H1 (cell line): ENCODE measurements at regions not wholly inside any gene's neighbourhood (a gene's known extent, or its start where the extent isn't known, plus 50 kb on each side); places are given as distances from the start of the nearest gene placed in this dataset.

Source experiments
- CTCF ChIA-PET: fragments of 300-600 bp; sonication (Branson Sonifier 250); formaldehyde crosslinking; loops from one replicate; lab custom pipeline; 2021; ENCODE audit not compliant: partially characterized antibody; lab: Charles Lee
- POLR2A ChIA-PET: fragments of 300-600 bp; sonication (Branson Sonifier 250); formaldehyde crosslinking; loops from one replicate; lab custom pipeline; 2021; ENCODE audit warnings: inconsistent platforms; ENCODE audit not compliant: partially characterized antibody; lab: Charles Lee
- DNase-seq, 2 experiments: peaks; one replicate each; pipeline versions ENCODE4 v3.0.0 to v3.0.0-alpha.2; 2010 to 2022; ENCODE audit warnings: low spot score in 2 of 2, low read depth in 1 of 2, mixed read lengths in 1 of 2
- FAIRE-seq: peaks from 2 replicates; lab custom pipeline; 2011; peaks lifted over from hg19 to GRCh38; lab: Jason Lieb, UNC
- H2AFZ ChIP-seq: 2 replicates; pipeline ENCODE4 v1.8.1; 2012; ENCODE audit warnings: low read length, inconsistent platforms
- H2AK5ac ChIP-seq: 2 replicates; pipeline ENCODE4 v1.6.1; 2013; ENCODE audit warnings: low read depth, low read length
- H2BK120ac ChIP-seq: replicated peaks from 2 replicates; pipeline ENCODE3; 2013; ENCODE audit warnings: low read depth, low read length, inconsistent platforms
- H2BK12ac ChIP-seq: 2 replicates; pipeline ENCODE4 v1.6.1; 2013; ENCODE audit warnings: low read depth, low read length
- H2BK15ac ChIP-seq: 2 replicates; pipeline ENCODE4 v1.6.1; 2013; ENCODE audit warnings: low read length
- H2BK20ac ChIP-seq: 2 replicates; pipeline ENCODE4 v1.6.1; 2013; ENCODE audit warnings: low read length
- H2BK5ac ChIP-seq: 2 replicates; pipeline ENCODE4 v1.6.1; 2013; ENCODE audit warnings: low read depth, low read length
- H3K14ac ChIP-seq: 2 replicates; pipeline ENCODE4 v1.6.1; 2013; ENCODE audit warnings: inconsistent platforms; ENCODE audit not compliant: insufficient read length
- H3K18ac ChIP-seq: 2 replicates; pipeline ENCODE4 v1.6.1; 2013; ENCODE audit warnings: low read length; ENCODE audit errors: extremely low read depth
- H3K23ac ChIP-seq: 2 replicates; pipeline ENCODE4 v1.6.1; 2013; ENCODE audit warnings: inconsistent platforms; ENCODE audit not compliant: insufficient read length
- H3K23me2 ChIP-seq: 2 replicates; pipeline ENCODE4 v1.6.1; 2013; ENCODE audit warnings: low read depth, low read length
- H3K27ac ChIP-seq: 2 replicates; pipeline ENCODE4 v1.6.1; 2011; ENCODE audit warnings: low read depth, low read length, inconsistent platforms
- H3K27me3 ChIP-seq, 4 experiments: replicated peaks in 1 of 4; 1 replicate in 1 of 4; 2 replicates in 3 of 4; pipeline versions ENCODE4 v1.6.1 to v1.8.1; 2011 to 2013; ENCODE audit warnings: low read length in 3 of 4, mild to moderate bottlenecking in 3 of 4, inconsistent platforms in 2 of 4, mixed read lengths in 2 of 4, moderate library complexity in 1 of 4; ENCODE audit not compliant: control insufficient read depth in 3 of 4, insufficient read depth in 3 of 4; ENCODE audit errors: extremely low read depth in 1 of 4
- H3K36me3 ChIP-seq, 4 experiments: 2 replicates each; pipeline versions ENCODE4 v1.6.1 to v1.8.1; 2011 to 2013; ENCODE audit warnings: mild to moderate bottlenecking in 4 of 4, low read length in 3 of 4, moderate library complexity in 2 of 4, control low read depth in 1 of 4, inconsistent platforms in 1 of 4; ENCODE audit not compliant: insufficient read depth in 4 of 4, control insufficient read depth in 2 of 4
- H3K4ac ChIP-seq: replicated peaks from 2 replicates; pipeline ENCODE3; 2013; ENCODE audit warnings: low read length, low read depth, mixed read lengths, inconsistent platforms; ENCODE audit not compliant: insufficient read length
- H3K4me1 ChIP-seq, 4 experiments: replicated peaks in 1 of 4; 1 replicate in 1 of 4; 2 replicates in 3 of 4; pipeline versions ENCODE4 v1.6.1 to v1.8.1; 2011 to 2013; ENCODE audit warnings: low read length in 3 of 4, inconsistent platforms in 2 of 4, mixed read lengths in 1 of 4; ENCODE audit not compliant: insufficient read depth in 4 of 4, control insufficient read depth in 3 of 4
- H3K4me2 ChIP-seq, 2 experiments: 2 replicates each; pipeline versions ENCODE4 v1.6.1 to v1.8.1; 2011 to 2013; ENCODE audit warnings: low read depth in 2 of 2, low read length in 2 of 2, control low read depth in 1 of 2, inconsistent platforms in 1 of 2, mild to moderate bottlenecking in 1 of 2; ENCODE audit not compliant: insufficient read depth in 1 of 2
- H3K4me3 ChIP-seq, 4 experiments: fragments of 200-600, 300-600 bp in 1 of 4; sonication (generic), shearing (Covaris generic), sonication (Bioruptor Twin) in 1 of 4; 2 replicates each; pipeline versions ENCODE4 v1.5.1 to v1.8.1; 2011 to 2016; ENCODE audit warnings: low read length in 4 of 4, low read depth in 3 of 4, control low read depth in 2 of 4, inconsistent platforms in 2 of 4, mild to moderate bottlenecking in 2 of 4, mixed read lengths in 1 of 4, moderate library complexity in 1 of 4; ENCODE audit not compliant: insufficient read depth in 2 of 4; ENCODE audit errors: extremely low read depth in 1 of 4
- H3K56ac ChIP-seq: replicated peaks from 2 replicates; pipeline ENCODE3; 2013; ENCODE audit warnings: low read depth, mild to moderate bottlenecking, mixed read lengths, low read length, inconsistent platforms; ENCODE audit not compliant: insufficient read length
- H3K79me1 ChIP-seq: 2 replicates; pipeline ENCODE4 v1.6.1; 2013; ENCODE audit warnings: low read depth, low read length, control low read depth
- H3K79me2 ChIP-seq, 2 experiments: 2 replicates each; pipeline versions ENCODE4 v1.6.1 to v1.8.1; 2012 to 2013; ENCODE audit warnings: low read length in 2 of 2, mild to moderate bottlenecking in 2 of 2, inconsistent platforms in 1 of 2; ENCODE audit not compliant: insufficient read depth in 2 of 2, control insufficient read depth in 1 of 2
- H3K9ac ChIP-seq, 4 experiments: replicated peaks in 1 of 4; 1 replicate in 1 of 4; 2 replicates in 3 of 4; pipeline versions ENCODE4 v1.6.1 to v1.8.1; 2011 to 2013; ENCODE audit warnings: low read depth in 3 of 4, low read length in 3 of 4, control low read depth in 2 of 4, mild to moderate bottlenecking in 2 of 4, moderate library complexity in 2 of 4, inconsistent platforms in 1 of 4; ENCODE audit errors: extremely low read depth in 1 of 4
- H3K9me3 ChIP-seq, 2 experiments: 2 replicates each; pipeline versions ENCODE4 v1.6.1 to v1.8.1; 2012 to 2013; ENCODE audit warnings: mild to moderate bottlenecking in 2 of 2, moderate library complexity in 2 of 2, control low read depth in 1 of 2, inconsistent platforms in 1 of 2, low read depth in 1 of 2, low read length in 1 of 2, mixed read lengths in 1 of 2; ENCODE audit not compliant: insufficient read depth in 2 of 2
- H4K20me1 ChIP-seq, 2 experiments: replicated peaks in 1 of 2; 2 replicates each; pipeline versions ENCODE3 to v1.8.1; 2011 to 2013; ENCODE audit warnings: inconsistent platforms in 2 of 2, low read length in 2 of 2, mild to moderate bottlenecking in 1 of 2; ENCODE audit not compliant: insufficient read depth in 2 of 2, control insufficient read depth in 1 of 2
- H4K5ac ChIP-seq: 2 replicates; pipeline ENCODE4 v1.6.1; 2013; ENCODE audit warnings: low read length, low read depth, mixed read lengths, inconsistent platforms; ENCODE audit not compliant: insufficient read length
- H4K8ac ChIP-seq: 2 replicates; pipeline ENCODE4 v1.8.0; 2013; ENCODE audit warnings: mild to moderate bottlenecking, moderate library complexity, low read length, inconsistent platforms; ENCODE audit not compliant: insufficient read depth; ENCODE audit errors: extremely low read depth
- H4K91ac ChIP-seq: replicated peaks from 2 replicates; pipeline ENCODE3; 2013; ENCODE audit warnings: low read length, mixed read lengths, inconsistent platforms; ENCODE audit not compliant: insufficient read length
- ASH2L ChIP-seq: fragments of 200-600, 300-600 bp; sonication (generic); IDR thresholded peaks from one replicate; pipeline ENCODE4 v1.7.1; 2017; ENCODE audit warnings: low read length
- BCL11A ChIP-seq, 2 experiments: IDR thresholded peaks; one replicate each; pipeline ENCODE4 v1.6.1; 2011; ENCODE audit warnings: low read depth in 2 of 2, low read length in 2 of 2, mild to moderate bottlenecking in 2 of 2
- CHD2 ChIP-seq: IDR thresholded peaks from 2 replicates; pipeline ENCODE4 v1.6.1; 2012; ENCODE audit warnings: low read length, improper control_type of control experiment
- KDM5A ChIP-seq: fragments of 200-600 bp; IDR thresholded peaks from 2 replicates; pipeline ENCODE4 v1.7.1; 2012; ENCODE audit warnings: mild to moderate bottlenecking, low read length, inconsistent platforms, mixed read lengths
- NANOG ChIP-seq: IDR thresholded peaks from 2 replicates; pipeline ENCODE4 v1.6.1; 2011; ENCODE audit warnings: low read length, low read depth, mild to moderate bottlenecking, inconsistent platforms; ENCODE audit not compliant: insufficient read depth, poor library complexity, severe bottlenecking
- TCF12 ChIP-seq: IDR thresholded peaks from 2 replicates; pipeline ENCODE4 v1.6.1; 2011; ENCODE audit warnings: low read depth, mild to moderate bottlenecking, low read length
- USF2 ChIP-seq: IDR thresholded peaks from 2 replicates; pipeline ENCODE4 v1.6.1; 2011; ENCODE audit warnings: low read length, improper control_type of control experiment
- WGBS, 2 experiments: shearing (Covaris generic) in 1 of 2; methylation state at CpG; one replicate each; pipeline versions ENCODE4 v1.1.6 to v1.1.7; 2013 to 2015; ENCODE audit warnings: low lambda C conversion rate in 2 of 2, mixed read lengths in 2 of 2, inconsistent platforms in 1 of 2, low coverage in 1 of 2, missing lambda C conversion rate in 1 of 2; ENCODE audit not compliant: insufficient replicate concordance in 2 of 2, insufficient coverage in 1 of 2, insufficient read length in 1 of 2; ENCODE audit errors: extremely low coverage in 1 of 2, missing lambda C conversion rate in 1 of 2; 5-methylcytosine and 5-hydroxymethylcytosine counted together
- TF ChIP-seq, protein P1 (sequence below): IDR thresholded peaks from 2 replicates; pipeline ENCODE4 v1.6.1; 2012; ENCODE audit warnings: inconsistent platforms

DNA sequence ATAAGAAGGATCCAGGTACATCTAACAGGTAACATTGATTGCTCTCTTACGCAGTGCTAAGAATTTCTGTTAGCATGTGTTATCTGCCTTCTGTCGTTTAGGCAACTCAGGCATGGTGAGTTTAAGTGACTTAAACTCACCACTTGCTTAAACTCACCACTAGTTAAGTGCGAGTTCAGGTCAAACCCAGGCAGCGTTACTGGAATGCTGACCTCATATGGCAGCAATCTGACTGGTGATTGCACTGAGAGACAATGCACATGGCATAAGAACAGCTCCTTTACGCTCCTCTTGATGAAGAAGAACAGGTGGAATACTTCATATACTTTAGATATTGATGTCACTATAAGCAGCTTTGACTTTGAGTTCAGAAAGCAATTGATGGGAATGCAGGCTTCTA is 954.1 kb downstream of the SOCS6 start:
- H3K14ac ChIP-seq: no peak overlapping the region
- H2AFZ ChIP-seq: no peak overlapping the region
- no peak overlapping the region for H3K9ac ChIP-seq
- no peak overlapping the region for H3K56ac ChIP-seq
- no peak overlapping the region for H3K4me3 ChIP-seq
- no peak overlapping the region for H2BK20ac ChIP-seq
- WGBS, 2 experiments: 77% methylated on average over 5 of the region's 5 CpGs; no CpG with 5 or more reads in 1 of the 2 experiments
- H4K91ac ChIP-seq: no peak overlapping the region
- H3K27me3 ChIP-seq: no peaks in the 10 kb centered on the region
- ChIA-PET CTCF (interaction anchor here (0.6 kb wide), 1 partner anchor 9 kb away, joined by 3 read pairs; no protein-coding TSS in a partner anchor), POLR2A (no interaction called here)
- no peak overlapping the region for H2AK5ac ChIP-seq
- no peak overlapping the region for H2BK5ac ChIP-seq
- H4K8ac ChIP-seq: no peak overlapping the region
- H3K9me3 ChIP-seq: peaks cover 41 to 53% of the 10 kb centered on the region in 2 experiments
- no peak overlapping the region for H2BK12ac ChIP-seq
- no peaks in the 10 kb centered on the region for H3K4me1 ChIP-seq
- H3K4me2 ChIP-seq: no peak overlapping the region
- no peak overlapping the region for H2BK120ac ChIP-seq
- H3K23ac ChIP-seq: no peak overlapping the region
- no peaks in the 10 kb centered on the region for H4K20me1 ChIP-seq
- no peak overlapping the region for H3K4ac ChIP-seq
- H4K5ac ChIP-seq: no peak overlapping the region
- H3K18ac ChIP-seq: no peak overlapping the region
- H3K27ac ChIP-seq: no peak overlapping the region
- TF ChIP-seq BCL11A (IDR thresholded peaks at IDR 0.05; ENCODE audit: low read depth in 2 of 2, low read length in 2 of 2): no peak
- no peak for TF ChIP-seq ASH2L
- TF ChIP-seq, protein P1, sequence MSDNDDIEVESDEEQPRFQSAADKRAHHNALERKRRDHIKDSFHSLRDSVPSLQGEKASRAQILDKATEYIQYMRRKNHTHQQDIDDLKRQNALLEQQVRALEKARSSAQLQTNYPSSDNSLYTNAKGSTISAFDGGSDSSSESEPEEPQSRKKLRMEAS: no peak
- TF ChIP-seq CHD2: no peak
- no peak for TF ChIP-seq USF2
- no peak for TF ChIP-seq KDM5A
- no peak for TF ChIP-seq NANOG
- no peak for TF ChIP-seq TCF12
- no peaks in the 10 kb centered on the region for H3K36me3 ChIP-seq
- no peaks in the 10 kb centered on the region for H3K79me2 ChIP-seq
- DNase-seq (peak in 1 of 2 experiments; percentile 15), FAIRE-seq (no peak)
- H3K79me1 ChIP-seq: no peaks in the 10 kb centered on the region
- H3K23me2 ChIP-seq: no peaks in the 10 kb centered on the region
- no peak overlapping the region for H2BK15ac ChIP-seq
